T47D (cell line): ENCODE measurements at regions not wholly inside any gene's neighbourhood (a gene's known extent, or its start where the extent isn't known, plus 50 kb on each side); places are given as distances from the start of the nearest gene placed in this dataset.

Experiments
- DNase-seq, 2 experiments: peaks; one replicate each; pipeline versions ENCODE4 v3.0.0 to v3.0.0-alpha.2; 2011 to 2012; ENCODE audit warnings: low read depth in 1 of 2, low spot score in 1 of 2
- JUND ChIP-seq: IDR thresholded peaks from 2 replicates; pipeline ENCODE4 v1.6.1; 2012; ENCODE audit warnings: low read depth
- in situ Hi-C: cut with HindIII; loops from 2 replicates; pipeline ENCODE4 v1.10.0; 2016; ENCODE audit warnings: low sequenced_read_pairs, low pct_unique_long_range_greater_than_20kb

DNA sequence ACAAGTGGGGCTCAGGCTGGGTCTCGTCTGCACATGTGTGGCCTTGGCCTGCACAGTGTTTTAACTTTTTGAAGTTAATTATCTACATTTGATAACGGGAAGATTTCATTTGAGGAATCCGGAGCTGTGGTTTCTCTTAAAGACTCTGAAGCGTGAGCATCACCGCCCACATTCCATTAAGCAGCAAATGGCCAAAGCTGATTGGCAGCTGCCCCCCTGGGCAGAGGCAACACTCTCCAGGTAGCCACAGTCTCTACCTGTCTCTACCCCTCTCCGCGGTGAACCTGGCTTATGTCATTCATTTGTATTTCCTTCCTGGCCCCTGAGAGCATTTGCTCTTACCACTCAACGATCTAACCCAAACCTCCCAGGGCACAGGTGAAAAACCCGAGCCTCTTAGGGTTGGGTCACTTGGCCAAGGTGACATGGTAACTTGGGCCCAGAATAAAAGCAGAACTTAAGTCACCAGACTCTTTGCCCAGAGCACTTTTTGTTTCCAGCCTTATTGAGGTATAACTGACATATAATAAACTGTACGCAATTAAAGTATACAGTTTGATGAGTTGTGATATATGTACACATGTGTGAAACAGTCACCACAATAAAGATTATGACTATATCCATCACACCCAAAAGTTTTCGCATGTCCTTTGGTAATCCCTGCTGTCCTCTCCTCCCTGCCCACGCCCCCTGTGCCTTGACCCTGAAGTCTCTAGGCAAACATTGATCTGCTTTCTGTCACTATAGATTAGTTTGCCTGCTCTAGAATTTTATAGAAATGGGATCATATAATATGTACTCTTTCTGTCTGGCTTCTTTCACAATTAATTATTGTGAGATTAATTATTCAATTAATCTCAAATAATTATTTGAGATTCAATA lies 245.7 kb upstream of the HES1 start:
- in situ Hi-C loops: no loop called here
- no peak for TF ChIP-seq JUND

GRCh38 chr3:193894121-193894863 lies 241.7 kb upstream of the HES1 start:
- in situ Hi-C loops: no loop called here
- TF ChIP-seq JUND: no peak
- DNase-seq: no peak

More for the DNA sequence above, 245.7 kb upstream of the HES1 start:
- no peak for DNase-seq

DNA sequence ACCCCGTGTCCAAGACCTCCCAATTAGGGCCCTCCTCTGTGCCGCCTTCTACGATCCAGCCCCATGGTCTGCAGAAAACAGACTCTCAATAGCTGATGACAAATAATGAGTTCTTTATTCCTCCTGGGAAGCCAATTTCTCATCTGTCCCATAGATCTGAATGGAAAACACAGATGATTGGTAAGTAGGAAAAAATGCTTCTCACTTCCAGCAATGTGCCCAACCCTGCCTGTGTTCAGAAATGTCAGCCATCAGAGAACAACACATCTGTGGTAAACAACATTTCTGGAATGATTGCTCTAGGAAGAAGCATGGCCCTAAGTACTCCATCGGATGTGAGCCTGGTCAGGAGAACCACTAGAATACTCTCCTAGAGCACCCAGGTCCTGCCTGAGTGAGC lies 240.5 kb upstream of the HES1 start:
- in situ Hi-C loops: no loop called here
- DNase-seq: no peak
- TF ChIP-seq JUND: no peak

DNA sequence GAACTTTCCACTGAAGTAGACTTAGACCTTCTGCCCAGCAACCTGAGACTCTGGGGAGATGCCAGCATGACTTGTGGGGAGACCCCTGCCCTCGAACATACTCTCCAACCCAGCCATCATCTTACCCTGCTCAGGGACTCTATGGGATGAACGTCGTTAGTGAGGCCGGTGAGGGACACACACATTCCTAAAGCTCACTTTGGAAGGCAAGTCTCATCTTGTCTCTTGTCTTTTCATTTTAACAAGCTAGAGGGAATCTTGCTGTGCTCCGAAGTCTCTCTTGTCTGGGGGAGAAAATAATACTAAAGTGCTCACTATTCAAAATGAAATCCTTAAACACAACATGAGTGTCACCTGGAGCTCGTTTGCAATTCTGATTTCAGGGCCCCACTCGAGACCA lies 239.5 kb upstream of the HES1 start:
- in situ Hi-C loops: no loop called here
- TF ChIP-seq JUND: no peak
- DNase-seq: no peak

- no peak for TF ChIP-seq JUND
- in situ Hi-C loops: no loop called here
- DNase-seq: no peak
These were observed 238.7 kb upstream of the HES1 start for GRCh38 chr3:193897288-193897687.

- DNase-seq: no peak
These were observed 238.2 kb upstream of the HES1 start for GRCh38 chr3:193897731-193898180.

GRCh38 chr3:193899001-193899400 lies 236.9 kb upstream of the HES1 start:
- in situ Hi-C loops: no loop called here

More at GRCh38 chr3:193897731-193898180, 238.2 kb upstream of the HES1 start:
- no peak for TF ChIP-seq JUND
- in situ Hi-C loops: no loop called here

GRCh38 chr3:193901007-193901406 lies 234.9 kb upstream of the HES1 start:
- in situ Hi-C loops: no loop called here
- DNase-seq: no peak

More at GRCh38 chr3:193899001-193899400, 236.9 kb upstream of the HES1 start:
- TF ChIP-seq JUND: no peak
- no peak for DNase-seq

GRCh38 chr3:193902607-193903511 lies 233.1 kb upstream of the HES1 start:
- TF ChIP-seq JUND: no peak
- DNase-seq: no peak
- in situ Hi-C loops: no loop called here

More at GRCh38 chr3:193901007-193901406, 234.9 kb upstream of the HES1 start:
- TF ChIP-seq JUND: no peak

GRCh38 chr3:193903512-193903817 lies 232.5 kb upstream of the HES1 start:
- in situ Hi-C loops: no loop called here
- no peak for DNase-seq
- no peak for TF ChIP-seq JUND

DNA sequence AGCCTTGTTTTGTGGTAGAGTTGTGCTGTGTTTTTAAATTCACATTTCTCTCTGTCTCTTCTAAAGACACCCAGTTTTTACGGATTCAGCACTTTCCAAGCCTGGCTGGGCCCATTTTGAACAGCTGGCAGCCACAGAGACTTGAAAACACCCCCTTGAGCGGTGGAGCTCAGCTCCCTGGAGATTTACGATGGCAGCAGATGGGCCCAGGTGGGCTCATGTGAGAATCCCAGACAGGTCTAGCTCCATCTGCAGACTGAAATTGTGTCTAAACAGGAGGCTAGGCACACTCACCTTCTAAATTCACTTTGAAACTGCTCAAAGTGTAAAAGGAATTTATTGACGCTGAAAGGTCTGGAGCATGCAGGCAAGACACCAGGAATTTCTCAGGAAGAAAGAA lies 232.0 kb upstream of the HES1 start:
- no peak for TF ChIP-seq JUND
- in situ Hi-C loops: no loop called here
- no peak for DNase-seq

DNA sequence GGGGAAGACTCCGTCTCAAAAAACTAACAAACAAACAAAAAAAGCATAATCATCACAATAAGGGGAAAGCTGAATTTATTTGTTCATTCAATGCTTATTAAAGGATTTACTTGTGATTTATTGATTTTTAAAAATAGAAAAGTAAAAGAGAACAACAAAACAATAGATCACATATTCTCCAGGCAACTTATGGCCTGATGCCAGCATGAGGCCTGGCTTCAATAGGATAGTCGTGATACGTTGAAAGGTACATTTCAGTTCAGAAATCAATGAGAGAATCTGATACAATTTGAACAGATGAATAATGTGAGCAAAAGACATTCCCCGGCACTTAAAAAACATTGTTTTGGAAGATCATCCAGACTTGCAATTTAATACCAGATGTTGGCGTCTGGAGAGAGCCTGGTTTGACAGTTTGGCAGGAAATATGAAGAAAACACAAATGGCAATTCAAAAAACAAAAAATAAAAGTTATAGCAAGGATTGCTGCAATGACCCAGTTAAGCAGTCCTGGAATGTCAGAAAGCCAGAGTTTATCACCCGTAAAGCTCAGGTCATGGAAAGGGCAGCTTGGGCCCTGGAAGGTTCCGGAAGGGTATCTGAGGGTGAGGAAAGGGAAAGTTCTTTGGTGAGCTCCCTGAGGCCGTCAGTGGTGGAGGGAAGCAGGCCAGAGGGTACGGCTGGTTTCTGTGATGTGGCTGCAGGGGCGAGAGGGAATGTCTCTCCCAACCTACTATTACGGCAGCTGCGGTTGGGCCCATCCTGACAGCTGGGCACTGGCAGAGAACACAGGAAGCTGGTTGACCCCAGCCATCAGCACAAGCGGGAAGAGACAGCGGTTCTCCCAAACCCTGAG lies 230.2 kb upstream of the HES1 start:
- TF ChIP-seq JUND: no peak
- in situ Hi-C loops: no loop called here
- DNase-seq: no peak
